Fibroblast of skin of left quadriceps (primary cell): ENCODE measurements at regions not wholly inside any gene's neighbourhood (a gene's known extent, or its start where the extent isn't known, plus 50 kb on each side); places are given as distances from the start of the nearest gene placed in this dataset.
"Not testable (repeated sequence)": the region's sequence is repeated elsewhere in the genome, so short reads cannot be mapped to it uniquely, and the experiment has no call there.

Experiments
- DNase-seq, 2 experiments: peaks; one replicate each; pipeline ENCODE4 v3.0.0-alpha.2; 2013; ENCODE audit warnings: low read depth in 2 of 2

DNA sequence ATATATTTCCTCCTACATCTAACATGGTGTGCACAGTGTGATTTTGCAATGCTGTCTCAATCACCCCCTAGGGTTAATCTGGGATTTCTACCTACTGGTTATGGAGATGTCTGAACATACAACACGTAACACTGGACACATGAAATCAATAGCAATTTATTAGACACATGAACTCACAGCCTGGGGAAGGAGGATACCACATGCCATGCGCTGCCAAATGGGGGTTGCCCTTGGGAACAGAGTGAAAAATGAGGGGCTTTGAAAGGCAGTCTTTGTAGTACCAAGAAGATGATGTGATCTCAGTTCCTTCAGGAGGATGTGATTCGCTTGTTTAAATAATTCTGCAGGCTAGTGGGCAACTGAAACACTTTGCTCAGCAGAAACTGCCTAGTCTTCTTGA lies 253.6 kb upstream of the LRRC4C start:
- DNase-seq, result no peak

DNA sequence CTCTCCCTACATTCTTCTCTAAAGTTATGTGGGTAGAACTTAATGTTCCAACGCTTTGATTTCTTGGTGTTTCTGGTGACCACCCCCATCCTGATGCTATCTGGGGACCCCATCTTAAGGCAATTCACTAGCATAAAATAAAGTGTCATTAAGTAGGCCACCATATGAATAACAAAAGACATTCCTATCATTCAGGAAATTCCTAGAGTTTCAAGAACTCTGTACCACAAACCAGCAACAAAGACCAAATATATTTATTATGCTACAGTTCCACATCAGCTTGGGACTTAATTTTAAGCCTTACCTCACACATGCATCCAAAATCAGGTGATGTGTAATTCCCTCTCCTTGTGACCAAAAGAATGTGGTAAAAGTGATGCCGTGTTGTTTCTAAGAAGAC lies 254.6 kb upstream of the LRRC4C start:
- DNase-seq, result peak in 1 of 2 experiments; percentile 14

DNA sequence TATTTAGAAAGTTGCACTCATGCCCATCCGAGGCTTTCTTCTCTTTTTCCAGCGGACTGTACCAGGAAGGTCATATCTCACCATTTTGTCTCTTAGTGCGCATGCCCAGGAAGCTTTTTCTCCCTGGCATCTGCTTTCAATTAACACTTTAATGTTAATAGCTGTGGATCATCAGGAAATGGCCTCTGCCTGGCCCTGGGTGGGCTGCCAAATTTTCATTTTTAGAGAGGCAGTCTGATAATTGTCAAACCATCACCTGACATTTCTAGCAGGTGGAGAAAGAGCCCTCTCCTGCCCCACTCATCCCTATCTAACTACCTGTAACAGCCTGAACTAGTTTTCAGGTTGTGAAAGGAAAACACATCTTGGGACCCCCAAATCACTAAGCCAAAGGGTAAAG lies 257.4 kb upstream of the LRRC4C start:
- DNase-seq, result no peak

DNA sequence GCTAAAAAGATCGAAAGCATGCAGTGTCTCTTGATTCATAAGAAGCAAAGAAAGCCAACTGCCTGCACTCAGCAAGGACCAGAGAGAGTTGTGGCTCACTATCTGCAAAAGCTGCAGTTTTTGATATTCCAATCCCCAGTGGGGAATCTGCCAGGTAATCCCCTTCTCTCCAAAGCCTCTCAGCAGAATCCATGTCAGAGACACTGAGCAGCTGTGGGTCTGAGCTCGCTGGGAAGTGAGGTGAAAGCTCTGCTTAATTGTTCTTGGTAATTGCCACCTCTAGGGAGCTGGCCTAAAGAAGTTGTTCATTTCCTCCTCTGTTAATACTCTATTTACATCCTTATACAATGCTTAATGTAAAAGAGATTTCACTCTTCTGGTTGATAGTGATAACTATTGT lies 261.3 kb upstream of the LRRC4C start:
- no peak for DNase-seq

DNA sequence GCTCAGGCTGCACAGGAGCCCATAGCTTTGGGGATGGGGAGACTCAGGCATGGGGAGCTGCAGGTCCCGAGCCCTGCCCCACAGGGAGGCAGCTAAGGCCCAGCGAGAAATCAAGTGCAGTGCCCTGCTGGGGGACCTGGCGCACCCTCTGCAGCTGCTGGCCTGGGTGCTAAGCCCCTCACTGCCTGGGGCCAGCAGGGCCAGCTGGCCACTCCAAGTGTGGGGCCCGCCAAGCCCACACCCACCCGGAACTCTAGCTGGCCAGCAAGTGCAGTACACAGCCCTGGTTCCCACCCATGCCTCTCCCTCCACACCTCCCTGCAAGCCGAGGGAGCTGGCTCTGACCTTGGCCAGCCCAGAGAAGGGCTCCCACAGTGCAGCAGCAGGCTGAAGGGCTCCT lies 268.7 kb upstream of the LRRC4C start:
- not testable (repeated sequence) for DNase-seq

DNA sequence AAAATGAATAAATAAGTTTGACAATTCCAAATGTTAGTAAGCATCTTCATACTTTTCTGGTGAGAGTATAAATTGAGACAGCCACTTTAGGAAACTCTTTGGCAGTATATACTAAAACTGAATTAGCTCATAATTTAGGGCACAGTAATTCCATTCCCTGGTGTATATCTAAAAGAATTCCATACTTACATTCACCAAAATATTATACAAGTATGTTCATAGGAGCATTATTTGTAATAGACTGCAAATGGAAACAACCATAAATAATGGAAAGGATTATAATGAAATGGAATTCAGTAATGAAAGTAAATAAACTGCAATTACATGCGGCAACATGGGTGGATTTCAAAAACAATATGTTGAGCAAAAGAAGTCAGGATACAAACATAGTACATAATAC lies 315.8 kb upstream of the LRRC4C start:
- no peak for DNase-seq

DNA sequence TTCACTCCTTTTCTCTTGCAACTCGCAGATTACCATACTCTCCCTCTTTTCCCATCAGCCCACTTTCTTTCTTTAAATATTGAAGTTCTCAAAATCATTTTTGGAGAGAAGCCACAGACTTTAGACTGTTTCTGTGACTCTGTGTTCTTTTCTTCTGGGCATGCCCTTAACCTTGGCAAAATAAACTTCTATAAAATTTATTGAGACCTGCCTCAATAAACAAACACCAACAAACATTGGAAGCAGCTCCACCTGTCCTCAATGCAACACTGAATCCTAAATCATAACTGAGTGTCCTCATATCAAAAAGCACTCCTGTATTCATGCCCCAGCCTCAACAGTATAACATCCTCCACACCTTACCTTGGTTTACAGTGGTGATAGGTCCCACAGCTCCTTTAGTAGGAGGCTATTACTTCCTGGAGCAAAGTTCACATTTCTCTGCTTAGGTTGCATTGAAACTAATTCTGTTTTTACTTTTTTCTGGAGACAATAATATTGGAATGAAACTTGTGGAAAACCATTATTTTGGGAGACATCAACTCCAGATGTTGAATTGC lies 320.0 kb upstream of the LRRC4C start:
- DNase-seq, result no peak

DNA sequence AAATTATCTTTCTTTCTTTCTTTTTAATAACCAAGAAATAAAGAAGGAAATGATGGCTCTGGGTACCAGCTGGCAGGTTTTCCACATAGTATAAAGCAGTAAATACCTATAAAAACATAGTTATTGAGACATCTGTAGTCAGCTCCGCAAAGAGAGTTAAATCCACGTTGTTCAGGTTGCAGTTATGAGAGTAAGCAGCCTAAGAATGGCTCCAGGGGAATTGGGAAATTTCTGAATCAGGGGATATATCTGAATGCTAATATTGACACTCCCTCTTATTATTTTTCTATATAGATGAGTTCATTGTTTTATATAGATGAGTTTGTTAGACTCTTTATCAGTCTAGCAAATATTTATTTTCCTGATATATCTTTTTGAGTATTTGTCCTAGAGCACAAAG lies 322.0 kb upstream of the LRRC4C start:
- DNase-seq, result no peak

DNA sequence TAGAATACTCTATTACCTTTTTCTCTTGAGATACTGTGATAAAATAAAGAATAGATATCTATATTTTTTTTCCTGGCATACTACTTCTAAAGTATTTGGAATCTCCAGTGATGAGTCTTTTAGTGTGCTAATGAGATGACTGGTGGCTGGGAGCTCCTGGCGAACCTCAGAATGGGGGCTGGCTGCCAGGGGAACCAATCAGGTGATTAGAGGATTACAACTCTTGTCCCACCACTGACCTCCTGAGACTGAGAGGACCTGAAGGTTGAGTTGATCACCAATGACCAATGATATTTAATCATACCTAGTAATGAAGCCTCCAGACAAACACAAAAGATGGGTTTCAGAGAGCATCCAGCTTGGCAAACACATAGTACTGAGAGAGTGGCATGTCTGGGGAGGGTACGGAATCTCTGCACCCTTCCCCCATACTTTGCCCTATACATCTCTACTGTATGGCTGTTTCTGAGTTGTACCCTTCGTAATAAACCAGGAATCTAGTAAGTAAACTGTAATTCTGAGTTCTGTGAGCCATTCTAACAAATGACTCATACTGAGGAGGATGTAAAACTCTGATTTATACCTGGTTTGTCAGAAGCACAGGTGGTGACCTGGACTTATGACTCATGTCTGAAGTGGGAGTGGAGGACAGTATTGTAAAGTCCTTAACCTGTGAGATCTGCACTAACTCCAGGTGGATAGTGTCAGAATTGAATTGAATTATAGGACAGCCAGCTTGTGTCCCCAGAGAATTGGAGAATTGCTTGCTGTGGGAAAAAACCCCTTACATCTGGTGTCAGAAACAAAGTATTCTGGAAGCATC lies 325.3 kb upstream of the LRRC4C start:
- no peak for DNase-seq

DNA sequence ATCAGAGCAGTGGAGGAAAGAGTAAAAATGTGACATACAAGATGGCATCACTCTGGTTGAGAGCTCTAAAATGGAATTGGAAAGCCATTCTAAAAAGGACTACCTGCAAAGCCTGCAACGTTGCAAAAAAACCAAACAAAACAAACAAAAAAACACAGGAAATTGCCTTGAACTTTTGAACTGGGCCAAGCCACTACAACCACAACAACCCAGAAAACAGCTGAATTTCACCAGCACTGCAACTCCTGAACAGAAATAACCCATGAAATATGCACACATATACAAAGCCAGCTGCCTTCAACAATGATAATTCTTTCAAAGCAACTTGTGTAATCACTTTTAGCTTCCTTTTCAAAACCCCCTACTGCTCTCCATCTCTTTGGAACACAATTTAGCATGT lies 326.6 kb upstream of the LRRC4C start:
- no peak for DNase-seq

DNA sequence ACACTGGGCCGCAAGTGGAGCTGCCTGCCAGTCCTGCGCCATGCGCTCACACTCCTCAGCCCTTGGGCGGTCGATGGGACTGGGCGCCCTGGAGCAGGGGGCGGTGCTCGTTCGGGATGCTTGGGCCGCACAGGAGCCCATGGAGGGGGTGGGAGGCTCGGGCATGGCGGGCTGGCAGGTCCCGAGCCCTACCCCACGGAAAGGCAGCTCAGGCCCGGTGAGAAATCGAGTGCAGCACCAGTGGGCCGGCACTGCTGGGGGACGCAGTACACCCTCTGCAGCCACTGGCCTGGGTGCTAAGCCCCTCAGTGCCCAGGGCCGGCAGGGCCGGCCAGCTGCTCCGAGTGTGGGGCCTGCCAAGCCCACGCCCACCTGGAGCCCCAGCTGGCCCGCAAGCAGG lies 328.7 kb upstream of the LRRC4C start:
- no peak for DNase-seq

DNA sequence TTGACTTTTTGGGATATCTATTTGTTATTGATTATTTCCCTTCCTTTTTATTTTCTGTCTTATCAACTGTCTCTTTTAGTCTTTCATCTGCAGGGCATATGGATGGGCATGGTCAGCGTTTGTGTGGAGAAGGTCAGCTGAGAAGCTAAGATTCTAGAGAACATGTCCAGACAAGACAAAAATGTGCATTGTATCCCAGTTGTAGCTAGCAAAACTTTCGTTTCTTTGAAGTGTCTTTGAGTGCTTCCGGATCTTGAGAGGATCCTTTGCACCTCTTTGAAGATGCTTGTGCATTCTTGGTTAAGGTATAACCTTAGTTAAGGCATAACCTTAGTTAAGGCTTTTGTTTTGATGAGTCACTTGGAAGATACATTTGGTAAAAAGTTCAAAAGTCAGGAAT lies 329.9 kb upstream of the LRRC4C start:
- no peak for DNase-seq

DNA sequence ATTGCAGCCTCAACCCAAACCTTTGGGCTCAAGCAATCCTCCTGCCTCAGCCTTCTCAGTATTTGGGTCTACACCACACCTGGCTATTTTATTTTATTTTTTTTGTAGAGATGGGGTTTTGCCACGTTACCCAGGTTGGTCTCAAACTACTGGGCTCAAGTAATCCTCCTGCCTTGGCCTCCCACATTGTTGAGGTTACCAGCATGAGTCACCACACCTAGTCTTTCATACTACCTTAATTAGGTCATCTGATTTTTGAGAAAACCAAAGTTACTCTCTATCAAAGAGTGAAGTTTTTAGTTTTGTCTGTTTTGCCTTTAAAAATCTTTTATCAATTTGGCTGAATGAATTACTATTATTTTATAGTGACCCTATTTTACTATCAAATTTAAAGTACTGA lies 335.6 kb upstream of the LRRC4C start:
- no peak for DNase-seq

DNA sequence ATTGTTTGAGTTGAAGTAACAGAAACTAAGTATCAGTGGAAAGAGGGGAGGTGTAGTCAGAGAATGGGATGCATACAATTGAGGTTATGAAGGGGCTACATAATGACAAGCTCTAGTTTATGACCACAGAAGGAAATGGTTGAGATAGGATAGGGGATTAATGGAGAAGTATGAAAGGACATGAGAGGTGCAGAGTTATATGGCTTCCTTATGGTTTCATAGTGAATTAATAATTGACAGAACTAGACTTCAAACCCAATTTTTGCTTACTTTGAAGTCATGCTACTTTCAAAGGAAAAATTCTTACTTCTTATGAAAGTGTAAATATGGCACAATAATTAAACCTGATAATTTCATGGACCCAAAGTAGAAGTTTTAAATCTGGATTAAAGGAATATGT lies 340.3 kb upstream of the LRRC4C start:
- no peak for DNase-seq

DNA sequence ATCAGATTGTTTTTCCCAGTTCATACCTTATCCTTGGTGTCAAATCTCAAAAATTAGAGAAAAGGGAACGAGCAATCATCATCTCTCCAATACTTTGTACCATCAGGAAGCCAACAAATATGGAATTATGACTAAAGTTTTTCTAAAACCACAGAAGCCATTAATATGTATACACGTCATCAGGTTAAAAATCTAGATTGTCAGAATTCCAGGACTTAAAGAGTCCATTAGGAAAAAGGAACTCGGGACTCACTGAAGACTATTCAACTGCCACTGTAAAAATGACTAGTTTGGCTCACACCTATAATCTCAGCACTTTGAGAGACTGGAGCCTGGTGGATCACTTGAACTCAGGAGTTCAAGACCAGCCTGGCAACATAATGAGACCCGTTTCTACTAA lies 344.4 kb upstream of the LRRC4C start:
- DNase-seq, result no peak

DNA sequence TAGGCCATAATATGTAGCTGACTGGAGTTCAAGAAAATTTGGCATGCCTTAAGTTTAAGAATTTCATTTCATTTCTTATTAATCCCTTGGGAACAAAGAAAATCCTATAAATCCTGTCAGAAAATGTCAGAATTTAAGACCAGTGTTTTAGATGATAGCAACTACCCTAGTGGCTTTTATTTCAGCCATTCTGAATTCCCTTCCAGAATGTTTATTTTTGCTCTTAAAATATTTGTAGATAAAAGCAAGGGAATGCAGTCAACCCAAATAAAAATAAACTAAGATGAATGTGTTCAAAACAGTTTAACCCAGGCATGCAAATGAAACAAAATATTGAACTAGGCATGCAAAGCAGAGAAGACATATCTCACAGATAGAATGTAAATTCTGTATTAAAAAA lies 356.9 kb upstream of the LRRC4C start:
- no peak for DNase-seq

DNA sequence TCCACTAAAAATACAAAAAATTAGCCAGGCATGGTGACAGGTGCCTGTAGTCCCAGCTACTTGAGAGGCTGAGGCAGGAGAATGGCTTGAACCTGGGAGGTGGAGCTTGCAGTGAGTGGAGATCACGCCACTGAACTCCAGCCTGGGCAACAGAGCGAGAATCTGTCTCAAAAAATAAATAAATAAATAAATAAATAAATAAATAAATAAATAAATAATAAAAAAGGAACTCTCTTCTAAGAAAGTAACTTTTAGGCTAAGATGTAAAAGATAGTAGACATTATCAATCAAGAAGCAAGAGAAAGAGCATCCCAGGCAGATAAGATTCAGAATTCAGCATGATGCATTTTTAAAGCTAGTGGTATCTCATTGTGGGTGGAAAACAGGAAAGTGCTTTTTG lies 364.8 kb upstream of the LRRC4C start:
- not testable (repeated sequence) for DNase-seq

DNA sequence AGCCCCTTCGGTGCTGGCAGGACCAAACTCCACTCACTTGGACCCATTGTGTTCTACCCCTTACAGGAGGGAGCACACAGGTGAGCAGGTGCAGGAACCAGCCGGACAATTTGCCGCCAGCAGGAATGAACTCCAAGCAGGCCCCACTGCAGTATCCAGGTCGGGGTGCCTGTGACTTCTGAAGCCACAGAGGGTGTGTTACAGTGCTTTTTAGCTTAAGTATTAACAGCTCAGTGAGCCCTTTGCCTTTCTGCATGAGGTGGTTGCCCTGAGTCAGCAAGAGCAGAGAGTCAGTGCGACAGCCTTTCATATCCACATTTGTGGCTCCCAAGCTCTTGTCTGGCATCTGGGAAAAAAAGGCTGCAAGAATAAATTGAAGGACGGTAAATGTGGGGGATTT lies 366.6 kb upstream of the LRRC4C start:
- no peak for DNase-seq

DNA sequence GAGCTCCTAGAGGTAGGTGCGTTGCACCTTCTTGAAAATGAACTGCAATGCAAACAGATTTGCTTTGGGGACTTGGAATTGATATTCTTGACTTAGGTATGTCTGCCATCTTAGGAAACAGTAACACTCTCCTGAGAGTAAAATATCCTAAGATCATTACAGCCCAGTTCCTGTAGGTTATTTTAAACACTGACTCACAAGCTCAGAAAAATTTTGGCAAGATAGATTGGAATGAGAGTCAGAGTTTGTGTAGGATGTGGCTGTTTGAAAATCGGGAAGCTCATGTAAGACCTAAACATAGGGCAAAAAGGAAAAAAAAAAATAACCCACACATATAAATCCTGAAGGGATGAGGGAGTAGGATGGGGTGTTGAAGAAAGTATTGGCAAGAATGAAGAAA lies 377.0 kb upstream of the LRRC4C start:
- DNase-seq, result peak; percentile 18 to 30

DNA sequence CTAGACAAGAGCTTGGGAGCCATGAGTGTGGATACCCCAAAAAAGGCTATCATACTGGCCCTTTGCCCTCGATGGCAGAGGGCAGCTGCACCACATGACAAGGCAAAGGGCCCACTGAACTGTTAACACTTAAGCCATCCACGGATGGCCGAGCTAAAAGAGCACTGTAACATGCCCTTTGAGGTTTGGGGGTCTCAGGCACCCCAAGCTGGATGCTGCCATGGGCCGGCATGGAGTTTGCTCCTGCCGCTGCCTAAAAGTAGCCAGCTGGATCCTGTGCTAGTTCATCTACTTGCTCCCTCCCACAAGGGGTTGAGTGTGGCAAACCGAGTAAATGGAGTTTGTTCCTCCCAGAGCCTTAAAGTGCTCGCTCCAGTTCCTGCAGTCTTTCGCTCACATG lies 383.2 kb upstream of the LRRC4C start:
- no peak for DNase-seq

DNA sequence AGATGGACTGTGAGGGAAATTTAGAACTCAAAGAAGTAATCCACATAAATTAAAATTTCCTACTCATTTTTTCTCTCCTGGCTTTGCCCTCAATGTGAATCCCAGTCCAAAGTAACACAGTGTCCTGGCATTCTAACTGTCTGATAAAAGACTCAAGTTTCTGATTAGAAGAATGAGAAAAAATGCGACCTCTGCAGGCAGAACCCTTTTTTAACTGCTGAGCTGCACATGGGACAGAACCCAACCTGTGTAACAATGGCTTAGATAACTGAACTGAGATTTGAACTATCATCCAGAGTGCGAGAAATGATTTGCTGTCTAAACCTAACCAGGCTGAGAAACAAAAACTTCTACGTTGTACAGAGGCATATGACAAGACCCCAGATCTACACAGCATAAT lies 385.6 kb upstream of the LRRC4C start:
- DNase-seq, result no peak

DNA sequence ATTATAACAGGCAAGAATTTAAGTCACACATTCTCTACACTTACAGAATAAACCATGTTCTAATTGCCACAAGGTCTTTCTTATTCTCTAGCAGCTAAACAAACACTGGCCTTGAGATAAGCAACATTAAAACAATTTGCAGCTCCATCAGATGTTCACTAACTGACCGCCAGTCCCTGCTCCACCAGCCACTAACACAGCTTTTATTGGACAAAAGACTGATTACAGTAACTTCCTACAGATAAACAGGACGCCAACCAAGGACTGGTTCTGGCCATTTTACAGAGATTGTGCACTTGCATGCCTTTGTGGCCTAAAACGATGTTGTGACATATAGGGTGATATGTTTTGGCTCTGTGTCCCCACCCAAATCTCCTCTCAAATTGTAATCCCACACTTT lies 388.9 kb upstream of the LRRC4C start:
- no peak for DNase-seq

DNA sequence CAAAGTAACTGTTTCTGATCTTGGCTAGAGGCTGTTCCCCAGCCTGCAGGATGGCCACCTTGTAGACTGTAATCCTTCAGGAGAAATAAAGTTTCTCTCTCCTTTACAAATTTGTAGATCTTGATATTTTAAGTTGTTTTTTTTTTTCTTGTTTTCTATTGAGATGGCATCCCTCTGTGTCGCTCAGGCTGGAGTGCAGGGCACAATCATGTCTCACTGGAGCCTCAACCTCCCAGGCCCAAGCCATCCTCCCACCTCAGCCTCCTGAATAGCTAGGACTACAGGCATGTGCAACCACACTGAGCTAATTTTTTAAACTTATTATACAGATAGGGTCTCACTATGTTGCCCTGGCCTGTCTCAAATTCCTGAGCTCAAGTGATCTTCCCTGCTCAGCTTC lies 389.8 kb upstream of the LRRC4C start:
- no peak for DNase-seq

DNA sequence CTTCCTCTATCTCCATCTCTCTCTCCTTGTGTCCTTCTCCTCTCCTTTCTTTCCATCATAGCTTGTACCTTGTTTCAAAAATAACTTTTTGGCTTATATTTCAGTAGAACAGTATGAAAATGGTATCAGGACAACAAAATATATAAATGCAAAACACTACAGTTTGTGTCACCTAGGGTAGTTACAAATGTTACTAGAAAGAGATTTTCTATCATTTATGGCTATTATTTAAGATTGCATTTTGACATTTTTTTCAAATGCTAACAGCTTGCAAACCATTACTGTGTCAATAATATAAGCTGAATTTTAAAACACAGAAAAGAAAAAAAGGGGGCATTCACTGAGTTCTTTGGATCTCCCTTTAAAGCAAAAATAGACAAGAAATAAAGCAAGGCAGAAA lies 392.3 kb upstream of the LRRC4C start:
- no peak for DNase-seq
